ENCODE measurements at regions not wholly inside any gene's neighbourhood (a gene's known extent, or its start where the extent isn't known, plus 50 kb on each side); places are given as distances from the start of the nearest gene placed in this dataset.

GRCh38 chr7:79683916-79684315 lies 230.4 kb upstream of the MAGI2 start:
- Histone ChIP-seq H3K9ac (ENCODE audit: low read length in 5 of 5) (no peak overlapping the region), H3K4me1 (ENCODE audit: control insufficient read depth in 5 of 5, insufficient read depth in 5 of 5, low read length in 5 of 5) (no peaks in the 10 kb centered on the region), H3K36me3 (ENCODE audit: control insufficient read depth in 5 of 5, insufficient read depth in 5 of 5, low read length in 5 of 5) (no peaks in the 10 kb centered on the region), H3K9me3 (ENCODE audit: control insufficient read depth in 5 of 5, low read length in 5 of 5) (no peaks in the 10 kb centered on the region), H3K27ac (ENCODE audit: low read depth, low read length) (no peak overlapping the region), H3K4me3 (ENCODE audit: low read depth in 1 of 5, low read length in 5 of 5) (no peak overlapping the region), H3K27me3 (ENCODE audit: control insufficient read depth in 5 of 5, insufficient read depth in 4 of 5, low read length in 5 of 5) (no peaks in the 10 kb centered on the region)

DNA sequence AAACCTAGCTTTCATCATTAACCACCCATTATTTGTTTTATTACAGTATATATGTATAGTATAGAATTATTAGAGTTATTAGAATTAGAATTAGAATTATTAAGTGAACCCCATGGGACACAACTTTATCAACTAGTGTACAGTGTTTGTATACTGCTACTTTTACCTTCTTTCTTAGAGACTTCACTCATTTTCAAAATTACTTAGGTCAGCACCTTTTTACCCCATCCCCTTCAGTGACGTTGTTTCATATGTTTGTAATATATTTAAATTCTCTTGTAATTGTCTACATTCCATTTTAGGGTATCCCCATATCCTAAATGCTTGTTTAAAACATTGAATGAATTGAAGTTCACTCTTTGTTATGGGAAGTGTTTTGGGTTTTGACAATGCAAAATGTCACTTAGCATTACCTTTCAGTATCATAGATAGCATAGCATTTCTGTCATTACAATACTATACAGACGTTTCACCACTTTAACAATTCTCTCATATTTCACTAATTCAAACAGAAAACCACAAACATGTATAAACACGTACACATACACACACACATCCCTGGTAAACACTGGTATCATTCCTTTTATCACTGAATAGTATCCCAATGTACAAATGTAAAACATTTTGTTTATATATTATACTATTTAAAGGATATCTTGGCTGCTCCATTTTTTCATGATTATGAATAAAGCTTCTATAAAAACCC lies 229.9 kb upstream of the MAGI2 start:
- H3K36me3 ChIP-seq (ENCODE audit: control insufficient read depth in 5 of 5, insufficient read depth in 5 of 5, low read length in 5 of 5) = no peaks in the 10 kb centered on the region
- H3K4me1 ChIP-seq (ENCODE audit: control insufficient read depth in 5 of 5, insufficient read depth in 5 of 5, low read length in 5 of 5) = no peaks in the 10 kb centered on the region
- H3K4me3 ChIP-seq (ENCODE audit: low read depth in 1 of 5, low read length in 5 of 5) = no peak overlapping the region
- no peaks in the 10 kb centered on the region for H3K9me3 ChIP-seq (ENCODE audit: control insufficient read depth in 5 of 5, low read length in 5 of 5)
- H3K9ac ChIP-seq (ENCODE audit: low read length in 5 of 5) = no peak overlapping the region
- no peak overlapping the region for H3K27ac ChIP-seq (ENCODE audit: low read depth, low read length)
- no peaks in the 10 kb centered on the region for H3K27me3 ChIP-seq (ENCODE audit: control insufficient read depth in 5 of 5, insufficient read depth in 4 of 5, low read length in 5 of 5)

- H3K9me3 ChIP-seq (ENCODE audit: control insufficient read depth in 5 of 5, low read length in 5 of 5) = no peaks in the 10 kb centered on the region
- H3K4me3 ChIP-seq (ENCODE audit: low read depth in 1 of 5, low read length in 5 of 5) = no peak overlapping the region
These were observed 228.0 kb upstream of the MAGI2 start for GRCh38 chr7:79681454-79681853.

DNA sequence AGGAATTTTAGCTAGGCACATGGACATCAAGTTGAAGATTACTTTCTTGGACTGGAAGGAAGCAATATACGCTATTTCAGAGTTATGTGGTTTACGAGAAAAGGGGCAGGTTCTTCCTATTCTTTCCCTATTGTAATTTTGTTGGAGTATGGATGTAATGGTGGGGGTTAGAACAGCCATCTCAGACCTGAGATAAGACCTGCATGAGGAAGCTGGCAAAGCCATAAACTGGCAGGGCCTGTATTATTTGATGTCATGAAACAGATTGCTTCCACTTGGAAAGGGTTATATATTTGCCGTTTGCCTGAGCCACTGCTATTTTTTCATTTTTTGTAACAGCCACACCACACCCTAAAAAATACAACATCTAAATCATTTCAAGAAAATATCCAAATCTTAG lies 220.5 kb upstream of the MAGI2 start:
- Histone ChIP-seq H3K9ac (ENCODE audit: low read length in 5 of 5) (no peak overlapping the region), H3K9me3 (ENCODE audit: control insufficient read depth in 5 of 5, low read length in 5 of 5) (no peaks in the 10 kb centered on the region), H3K27ac (ENCODE audit: low read depth, low read length) (no peak overlapping the region), H3K4me1 (ENCODE audit: control insufficient read depth in 5 of 5, insufficient read depth in 5 of 5, low read length in 5 of 5) (no peaks in the 10 kb centered on the region), H3K36me3 (ENCODE audit: control insufficient read depth in 5 of 5, insufficient read depth in 5 of 5, low read length in 5 of 5) (no peaks in the 10 kb centered on the region), H3K4me3 (ENCODE audit: low read depth in 1 of 5, low read length in 5 of 5) (no peak overlapping the region), H3K27me3 (ENCODE audit: control insufficient read depth in 5 of 5, insufficient read depth in 4 of 5, low read length in 5 of 5) (no peaks in the 10 kb centered on the region)

More at GRCh38 chr7:79681454-79681853, 228.0 kb upstream of the MAGI2 start:
- Histone ChIP-seq H3K36me3 (ENCODE audit: control insufficient read depth in 5 of 5, insufficient read depth in 5 of 5, low read length in 5 of 5) (no peaks in the 10 kb centered on the region), H3K9ac (ENCODE audit: low read length in 5 of 5) (no peak overlapping the region), H3K27ac (ENCODE audit: low read depth, low read length) (no peak overlapping the region), H3K4me1 (ENCODE audit: control insufficient read depth in 5 of 5, insufficient read depth in 5 of 5, low read length in 5 of 5) (no peaks in the 10 kb centered on the region), H3K27me3 (ENCODE audit: control insufficient read depth in 5 of 5, insufficient read depth in 4 of 5, low read length in 5 of 5) (no peaks in the 10 kb centered on the region)

DNA sequence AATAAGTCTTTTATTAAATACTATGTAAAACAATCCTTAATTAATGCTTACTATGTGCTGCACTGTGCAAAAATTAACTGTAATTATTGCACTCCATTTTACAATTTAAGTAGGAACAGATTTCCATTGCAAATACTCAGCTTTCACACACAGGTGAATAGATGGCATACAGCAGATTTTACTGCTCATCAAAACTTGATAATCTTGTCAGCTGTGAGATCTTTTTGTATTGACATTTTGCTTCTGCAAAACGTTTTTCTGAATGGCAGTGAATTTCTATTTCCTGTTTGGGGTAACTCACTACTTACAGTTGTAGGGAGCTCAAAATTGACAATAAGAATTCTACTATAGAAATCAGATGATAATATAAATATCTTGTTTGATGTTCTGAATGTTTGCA lies 220.0 kb upstream of the MAGI2 start:
- no peaks in the 10 kb centered on the region for H3K36me3 ChIP-seq (ENCODE audit: control insufficient read depth in 5 of 5, insufficient read depth in 5 of 5, low read length in 5 of 5)
- H3K27me3 ChIP-seq (ENCODE audit: control insufficient read depth in 5 of 5, insufficient read depth in 4 of 5, low read length in 5 of 5) = no peaks in the 10 kb centered on the region
- no peak overlapping the region for H3K4me3 ChIP-seq (ENCODE audit: low read depth in 1 of 5, low read length in 5 of 5)
- H3K4me1 ChIP-seq (ENCODE audit: control insufficient read depth in 5 of 5, insufficient read depth in 5 of 5, low read length in 5 of 5) = no peaks in the 10 kb centered on the region
- no peak overlapping the region for H3K27ac ChIP-seq (ENCODE audit: low read depth, low read length)
- no peak overlapping the region for H3K9ac ChIP-seq (ENCODE audit: low read length in 5 of 5)
- H3K9me3 ChIP-seq (ENCODE audit: control insufficient read depth in 5 of 5, low read length in 5 of 5) = no peaks in the 10 kb centered on the region

GRCh38 chr7:79668292-79668691 lies 214.8 kb upstream of the MAGI2 start:
- Histone ChIP-seq H3K36me3 (ENCODE audit: control insufficient read depth in 5 of 5, insufficient read depth in 5 of 5, low read length in 5 of 5) (no peaks in the 10 kb centered on the region), H3K9me3 (ENCODE audit: control insufficient read depth in 5 of 5, low read length in 5 of 5) (no peaks in the 10 kb centered on the region), H3K27ac (ENCODE audit: low read depth, low read length) (no peak overlapping the region)

GRCh38 chr7:79666472-79666871 lies 213.0 kb upstream of the MAGI2 start:
- Histone ChIP-seq H3K36me3 (ENCODE audit: control insufficient read depth in 5 of 5, insufficient read depth in 5 of 5, low read length in 5 of 5) (no peaks in the 10 kb centered on the region), H3K27ac (ENCODE audit: low read depth, low read length) (no peak overlapping the region), H3K27me3 (ENCODE audit: control insufficient read depth in 5 of 5, insufficient read depth in 4 of 5, low read length in 5 of 5) (no peaks in the 10 kb centered on the region), H3K9me3 (ENCODE audit: control insufficient read depth in 5 of 5, low read length in 5 of 5) (no peaks in the 10 kb centered on the region), H3K4me3 (ENCODE audit: low read depth in 1 of 5, low read length in 5 of 5) (no peak overlapping the region), H3K9ac (ENCODE audit: low read length in 5 of 5) (no peak overlapping the region), H3K4me1 (ENCODE audit: control insufficient read depth in 5 of 5, insufficient read depth in 5 of 5, low read length in 5 of 5) (no peaks in the 10 kb centered on the region)

More at GRCh38 chr7:79668292-79668691, 214.8 kb upstream of the MAGI2 start:
- Histone ChIP-seq H3K4me3 (ENCODE audit: low read depth in 1 of 5, low read length in 5 of 5) (no peak overlapping the region), H3K27me3 (ENCODE audit: control insufficient read depth in 5 of 5, insufficient read depth in 4 of 5, low read length in 5 of 5) (no peaks in the 10 kb centered on the region), H3K9ac (ENCODE audit: low read length in 5 of 5) (no peak overlapping the region), H3K4me1 (ENCODE audit: control insufficient read depth in 5 of 5, insufficient read depth in 5 of 5, low read length in 5 of 5) (no peaks in the 10 kb centered on the region)

DNA sequence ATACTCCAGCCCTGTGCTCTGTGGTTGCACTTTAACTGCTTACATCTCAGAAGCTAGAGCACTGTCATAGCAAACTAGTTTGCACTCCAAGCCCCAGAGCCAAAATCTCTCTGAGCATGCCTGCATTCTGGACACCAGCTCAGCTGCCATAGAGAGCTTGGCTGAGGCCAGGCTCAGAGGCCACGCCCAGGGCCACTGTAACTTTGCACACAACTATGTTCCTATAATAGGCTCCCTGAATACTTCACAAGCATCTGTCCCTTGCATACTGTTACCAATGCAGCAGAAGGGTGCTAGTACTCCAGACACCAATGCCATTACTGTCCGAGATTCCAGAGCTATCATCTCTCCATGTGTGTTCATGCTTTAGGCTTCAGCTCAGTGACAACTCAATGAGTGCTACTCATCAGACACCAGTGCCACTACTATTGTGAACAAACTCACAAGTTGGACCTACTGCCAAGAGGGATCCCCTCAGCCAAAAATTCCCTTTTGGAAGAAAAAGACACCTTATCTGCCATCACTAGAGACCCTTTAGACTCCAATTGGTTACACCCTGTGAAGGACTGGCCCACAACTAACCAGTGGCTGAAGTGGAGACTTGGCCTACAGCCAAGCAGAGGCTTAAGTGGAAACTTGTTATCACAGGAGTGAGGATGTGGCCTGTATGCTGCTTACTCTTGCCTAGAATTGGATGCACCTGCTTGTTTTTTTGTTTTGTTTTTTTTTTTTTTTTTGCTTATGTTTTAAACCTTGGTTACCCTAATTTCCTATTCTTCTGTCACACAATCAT lies 211.6 kb upstream of the MAGI2 start:
- Histone ChIP-seq H3K9ac (ENCODE audit: low read length in 5 of 5) (no peak overlapping the region), H3K27me3 (ENCODE audit: control insufficient read depth in 5 of 5, insufficient read depth in 4 of 5, low read length in 5 of 5) (no peaks in the 10 kb centered on the region), H3K4me1 (ENCODE audit: control insufficient read depth in 5 of 5, insufficient read depth in 5 of 5, low read length in 5 of 5) (no peaks in the 10 kb centered on the region), H3K36me3 (ENCODE audit: control insufficient read depth in 5 of 5, insufficient read depth in 5 of 5, low read length in 5 of 5) (no peaks in the 10 kb centered on the region), H3K27ac (ENCODE audit: low read depth, low read length) (no peak overlapping the region), H3K4me3 (ENCODE audit: low read depth in 1 of 5, low read length in 5 of 5) (no peak overlapping the region), H3K9me3 (ENCODE audit: control insufficient read depth in 5 of 5, low read length in 5 of 5) (no peaks in the 10 kb centered on the region)

- H3K36me3 ChIP-seq (ENCODE audit: control insufficient read depth in 5 of 5, insufficient read depth in 5 of 5, low read length in 5 of 5) = no peaks in the 10 kb centered on the region
- no peak overlapping the region for H3K4me3 ChIP-seq (ENCODE audit: low read depth in 1 of 5, low read length in 5 of 5)
- no peaks in the 10 kb centered on the region for H3K4me1 ChIP-seq (ENCODE audit: control insufficient read depth in 5 of 5, insufficient read depth in 5 of 5, low read length in 5 of 5)
- no peaks in the 10 kb centered on the region for H3K27me3 ChIP-seq (ENCODE audit: control insufficient read depth in 5 of 5, insufficient read depth in 4 of 5, low read length in 5 of 5)
- no peaks in the 10 kb centered on the region for H3K9me3 ChIP-seq (ENCODE audit: control insufficient read depth in 5 of 5, low read length in 5 of 5)
- no peak overlapping the region for H3K27ac ChIP-seq (ENCODE audit: low read depth, low read length)
- no peak overlapping the region for H3K9ac ChIP-seq (ENCODE audit: low read length in 5 of 5)
These were observed 204.8 kb upstream of the MAGI2 start for GRCh38 chr7:79658304-79658703.

- Histone ChIP-seq H3K9me3 (ENCODE audit: control insufficient read depth in 5 of 5, low read length in 5 of 5) (no peaks in the 10 kb centered on the region), H3K36me3 (ENCODE audit: control insufficient read depth in 5 of 5, insufficient read depth in 5 of 5, low read length in 5 of 5) (no peaks in the 10 kb centered on the region), H3K4me3 (ENCODE audit: low read depth in 1 of 5, low read length in 5 of 5) (no peak overlapping the region), H3K4me1 (ENCODE audit: control insufficient read depth in 5 of 5, insufficient read depth in 5 of 5, low read length in 5 of 5) (no peaks in the 10 kb centered on the region), H3K27ac (ENCODE audit: low read depth, low read length) (no peak overlapping the region), H3K9ac (ENCODE audit: low read length in 5 of 5) (no peak overlapping the region), H3K27me3 (ENCODE audit: control insufficient read depth in 5 of 5, insufficient read depth in 4 of 5, low read length in 5 of 5) (no peaks in the 10 kb centered on the region)
These were observed 199.7 kb upstream of the MAGI2 start for GRCh38 chr7:79653136-79653631.

Data from subcutaneous abdominal adipose tissue (tissue), 5 donors.